ENCODE measurements at regions not wholly inside any gene's neighbourhood (a gene's known extent, or its start where the extent isn't known, plus 50 kb on each side); places are given as distances from the start of the nearest gene placed in this dataset.

GRCh38 chr3:64756398-64756986, 68.7 kb upstream of the ADAMTS9 start:
- no peaks in the 10 kb centered on the region for H3K9me3 ChIP-seq (ENCODE audit: low read length)
- no peaks in the 10 kb centered on the region for H3K4me1 ChIP-seq (ENCODE audit: insufficient read depth, low read length)
- H3K36me3 ChIP-seq (ENCODE audit: insufficient read depth, low read length) = no peaks in the 10 kb centered on the region
- H3K27me3 ChIP-seq (ENCODE audit: insufficient read depth, low read length) = no peaks in the 10 kb centered on the region
- no peak overlapping the region for H3K4me3 ChIP-seq (ENCODE audit: low read length)
- H2AFZ ChIP-seq (ENCODE audit: low read depth, low read length) = no peak overlapping the region

- Histone ChIP-seq H3K9me3 (ENCODE audit: low read length) (no peaks in the 10 kb centered on the region), H3K36me3 (ENCODE audit: insufficient read depth, low read length) (no peaks in the 10 kb centered on the region), H3K4me1 (ENCODE audit: insufficient read depth, low read length) (peaks cover 4% of the 10 kb centered on the region), H3K4me3 (ENCODE audit: low read length) (no peak overlapping the region), H3K27me3 (ENCODE audit: insufficient read depth, low read length) (no peaks in the 10 kb centered on the region), H2AFZ (ENCODE audit: low read depth, low read length) (no peak overlapping the region)
Measured at GRCh38 chr3:64748244-64748904, 60.6 kb upstream of the ADAMTS9 start.

- no peak overlapping the region for H2AFZ ChIP-seq (ENCODE audit: low read depth, low read length)
- H3K27me3 ChIP-seq (ENCODE audit: insufficient read depth, low read length) = no peaks in the 10 kb centered on the region
- peaks cover 4% of the 10 kb centered on the region for H3K4me1 ChIP-seq (ENCODE audit: insufficient read depth, low read length)
- no peaks in the 10 kb centered on the region for H3K36me3 ChIP-seq (ENCODE audit: insufficient read depth, low read length)
- no peaks in the 10 kb centered on the region for H3K9me3 ChIP-seq (ENCODE audit: low read length)
- no peak overlapping the region for H3K4me3 ChIP-seq (ENCODE audit: low read length)
Measured at GRCh38 chr3:64747679-64748078, 59.9 kb upstream of the ADAMTS9 start.

- Histone ChIP-seq H3K9me3 (ENCODE audit: low read length) (no peaks in the 10 kb centered on the region), H3K27me3 (ENCODE audit: insufficient read depth, low read length) (no peaks in the 10 kb centered on the region), H3K4me3 (ENCODE audit: low read length) (no peak overlapping the region), H3K4me1 (ENCODE audit: insufficient read depth, low read length) (peaks cover 16% of the 10 kb centered on the region), H3K36me3 (ENCODE audit: insufficient read depth, low read length) (no peaks in the 10 kb centered on the region), H2AFZ (ENCODE audit: low read depth, low read length) (no peak overlapping the region)
Measured at GRCh38 chr3:64743887-64744243, 56.1 kb upstream of the ADAMTS9 start.

- no peaks in the 10 kb centered on the region for H3K36me3 ChIP-seq (ENCODE audit: insufficient read depth, low read length)
- H3K9me3 ChIP-seq (ENCODE audit: low read length) = no peaks in the 10 kb centered on the region
- no peak overlapping the region for H3K4me3 ChIP-seq (ENCODE audit: low read length)
- H3K27me3 ChIP-seq (ENCODE audit: insufficient read depth, low read length) = no peaks in the 10 kb centered on the region
- H3K4me1 ChIP-seq (ENCODE audit: insufficient read depth, low read length) = peaks cover 13% of the 10 kb centered on the region
- no peak overlapping the region for H2AFZ ChIP-seq (ENCODE audit: low read depth, low read length)
Measured at GRCh38 chr3:64743156-64743886, 55.5 kb upstream of the ADAMTS9 start.

GRCh38 chr3:64741341-64741740, 53.5 kb upstream of the ADAMTS9 start:
- Histone ChIP-seq H3K4me3 (ENCODE audit: low read length) (no peak overlapping the region), H2AFZ (ENCODE audit: low read depth, low read length) (no peak overlapping the region), H3K9me3 (ENCODE audit: low read length) (no peaks in the 10 kb centered on the region), H3K27me3 (ENCODE audit: insufficient read depth, low read length) (no peaks in the 10 kb centered on the region), H3K36me3 (ENCODE audit: insufficient read depth, low read length) (no peaks in the 10 kb centered on the region), H3K4me1 (ENCODE audit: insufficient read depth, low read length) (peaks cover 11% of the 10 kb centered on the region)

- H3K4me3 ChIP-seq (ENCODE audit: low read length) = no peak overlapping the region
- no peaks in the 10 kb centered on the region for H3K27me3 ChIP-seq (ENCODE audit: insufficient read depth, low read length)
- no peaks in the 10 kb centered on the region for H3K36me3 ChIP-seq (ENCODE audit: insufficient read depth, low read length)
- H2AFZ ChIP-seq (ENCODE audit: low read depth, low read length) = no peak overlapping the region
- H3K4me1 ChIP-seq (ENCODE audit: insufficient read depth, low read length) = peaks cover 11% of the 10 kb centered on the region
- no peaks in the 10 kb centered on the region for H3K9me3 ChIP-seq (ENCODE audit: low read length)
Measured at GRCh38 chr3:64739971-64740631, 52.3 kb upstream of the ADAMTS9 start.

Measured in neuron (in vitro differentiated cells).